Femur (tissue), 1 donor: ENCODE measurements at regions not wholly inside any gene's neighbourhood (a gene's known extent, or its start where the extent isn't known, plus 50 kb on each side); places are given as distances from the start of the nearest gene placed in this dataset.
"Not testable (repeated sequence)": the region's sequence is repeated elsewhere in the genome, so short reads cannot be mapped to it uniquely, and the experiment has no call there.

Experiments
- DNase-seq: peaks from one replicate; pipeline ENCODE4 v3.0.0-alpha.2; 2017

DNA sequence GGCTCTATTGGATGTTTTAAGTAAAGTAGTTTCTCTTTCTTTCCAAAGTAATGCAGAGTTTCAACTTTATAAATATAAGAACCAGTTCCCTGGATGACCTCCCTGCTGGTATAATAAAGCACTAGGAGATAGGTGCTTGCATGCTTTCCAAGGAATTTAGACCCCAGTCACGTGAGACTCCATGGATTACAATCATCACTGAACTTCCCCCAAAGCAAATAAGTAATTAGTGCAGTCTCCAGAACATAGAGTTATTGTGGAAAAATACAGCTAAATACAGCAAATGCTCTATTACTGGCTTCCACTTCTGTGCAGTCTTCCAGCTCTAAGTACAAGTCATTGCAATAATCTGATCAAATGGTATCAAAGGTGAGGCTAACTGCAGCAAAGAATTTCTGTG, 220.2 kb upstream of the STEAP1 start:
- no peak for DNase-seq

DNA sequence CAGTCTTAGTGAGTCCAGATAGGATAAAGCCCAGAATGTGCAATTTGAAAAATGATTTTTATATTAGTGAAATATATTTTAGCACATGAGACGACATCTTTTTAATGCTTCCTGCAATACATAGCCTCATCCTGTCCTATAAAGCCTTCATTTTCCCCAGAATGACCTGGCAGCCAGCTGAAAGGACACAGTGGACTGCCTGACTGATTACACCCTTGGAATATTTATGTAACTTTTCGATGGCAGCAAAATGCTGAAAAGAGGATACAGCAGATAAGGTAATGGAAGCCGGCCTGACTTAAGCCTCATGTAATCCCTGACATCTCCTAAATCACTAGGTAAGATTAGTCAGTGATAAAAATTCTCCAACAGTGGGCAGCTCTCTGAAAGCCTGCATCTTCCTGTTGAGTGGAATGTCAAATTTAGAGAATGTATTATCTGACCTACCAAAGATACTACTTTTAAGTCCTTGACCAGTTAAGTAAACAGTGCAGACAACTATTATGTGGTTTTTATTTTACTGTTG, 210.7 kb upstream of the STEAP1 start:
- no peak for DNase-seq

DNA sequence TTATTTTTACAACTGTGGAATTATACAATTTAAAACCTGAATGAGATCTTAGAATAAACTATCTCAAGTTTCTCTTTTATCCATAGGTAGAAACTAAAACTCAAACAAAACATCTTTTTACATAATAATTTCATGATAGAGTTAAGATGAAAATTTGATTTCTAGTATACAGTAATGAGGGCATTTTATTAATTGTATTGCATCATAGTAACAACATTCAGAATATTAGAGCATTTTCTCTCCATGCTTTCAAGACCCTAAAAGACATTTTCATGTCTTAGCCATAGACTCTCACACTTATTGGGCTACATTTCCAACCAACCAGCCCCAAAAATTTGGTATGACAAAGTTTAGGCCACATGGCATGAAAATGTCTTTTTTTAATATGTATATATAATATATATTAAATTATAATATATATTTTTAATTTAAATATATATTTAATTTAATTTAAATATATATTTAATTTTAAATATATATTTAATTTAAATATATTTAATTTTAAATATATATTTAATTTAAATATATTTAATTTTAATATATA, 195.7 kb upstream of the STEAP1 start:
- DNase-seq, result no peak

DNA sequence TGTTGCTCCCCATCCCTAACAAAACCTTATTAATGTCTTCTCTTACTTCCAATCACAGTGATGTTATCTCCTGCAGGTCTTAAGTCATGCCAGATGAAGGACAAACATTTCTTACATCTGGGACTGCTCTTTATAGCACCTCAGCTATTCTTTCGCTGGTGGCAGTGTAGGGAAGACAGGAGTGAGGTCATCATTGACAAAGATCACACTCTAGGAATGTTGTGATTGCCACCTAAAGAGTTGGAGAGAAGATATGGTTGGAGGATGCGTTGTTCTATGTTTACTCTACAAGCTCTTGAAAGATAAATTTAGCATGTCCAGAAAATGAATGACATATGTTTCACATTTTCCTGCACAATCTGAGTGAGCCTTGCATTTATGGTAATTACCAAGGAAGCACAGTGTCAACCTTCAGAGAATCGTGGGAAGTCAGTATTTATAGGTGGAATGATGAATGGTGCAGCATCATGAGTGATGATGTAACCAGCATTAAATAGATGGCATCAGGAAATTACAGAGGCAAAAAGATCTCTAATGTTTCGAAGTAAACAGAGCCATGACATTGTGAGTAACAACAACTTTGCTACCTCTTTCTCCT, 188.1 kb upstream of the STEAP1 start:
- no peak for DNase-seq

DNA sequence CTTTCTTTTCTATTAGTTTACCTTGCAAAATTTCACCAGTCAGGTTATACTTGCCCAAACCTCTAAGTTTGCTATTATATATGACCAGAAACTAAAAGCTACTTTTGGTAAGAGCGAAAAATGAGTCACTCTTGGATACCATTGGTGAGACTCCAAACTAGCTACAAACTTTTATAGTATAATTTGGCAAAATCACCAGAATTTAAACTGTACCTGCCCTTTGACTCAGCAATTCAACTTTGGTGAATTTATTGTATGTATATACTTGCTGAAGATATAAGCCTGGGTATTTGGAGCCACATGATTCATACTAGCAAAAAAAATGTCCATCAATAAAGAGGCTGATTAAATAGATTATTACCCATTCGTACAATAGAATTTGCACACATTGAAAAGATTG, 178.7 kb upstream of the STEAP1 start:
- DNase-seq, result no peak

DNA sequence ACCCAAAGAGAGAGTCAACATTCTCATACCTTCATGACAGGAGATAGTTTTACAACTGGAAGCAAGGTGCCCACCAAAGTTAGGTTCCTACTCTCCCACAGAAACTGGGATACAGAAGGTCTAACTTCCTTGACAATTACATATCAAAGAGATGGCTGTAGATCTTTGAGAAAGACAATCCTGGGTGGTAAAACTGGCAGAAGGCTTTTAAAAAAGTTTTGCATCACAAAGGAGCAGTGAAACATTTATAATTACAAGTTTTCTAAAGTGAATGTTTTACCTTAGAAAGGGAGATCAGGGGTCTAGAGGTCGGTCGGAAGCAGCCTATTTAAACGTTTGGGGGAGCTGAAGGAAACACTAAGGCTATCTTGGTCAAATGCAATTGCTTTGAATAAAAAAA, 166.6 kb upstream of the STEAP1 start:
- DNase-seq, result no peak

DNA sequence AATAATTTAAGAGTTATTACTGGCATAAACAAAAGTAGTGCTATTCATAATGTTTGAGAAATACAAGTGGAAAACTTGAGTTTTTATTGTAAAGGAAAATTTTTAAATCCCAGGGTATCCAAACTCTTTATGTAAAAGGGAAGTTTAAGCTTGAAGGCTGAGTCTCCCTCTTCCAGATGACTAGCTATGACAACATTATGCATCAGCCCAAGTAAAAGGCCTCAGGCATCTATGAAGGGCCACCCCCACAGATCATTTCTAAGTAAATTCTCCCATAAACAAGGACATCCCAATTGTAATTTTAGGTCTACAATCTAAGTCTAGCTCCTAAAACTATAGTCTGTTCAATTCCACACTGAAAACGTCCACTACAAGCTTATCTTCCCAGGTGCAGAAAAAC, 166.2 kb upstream of the STEAP1 start:
- no peak for DNase-seq

DNA sequence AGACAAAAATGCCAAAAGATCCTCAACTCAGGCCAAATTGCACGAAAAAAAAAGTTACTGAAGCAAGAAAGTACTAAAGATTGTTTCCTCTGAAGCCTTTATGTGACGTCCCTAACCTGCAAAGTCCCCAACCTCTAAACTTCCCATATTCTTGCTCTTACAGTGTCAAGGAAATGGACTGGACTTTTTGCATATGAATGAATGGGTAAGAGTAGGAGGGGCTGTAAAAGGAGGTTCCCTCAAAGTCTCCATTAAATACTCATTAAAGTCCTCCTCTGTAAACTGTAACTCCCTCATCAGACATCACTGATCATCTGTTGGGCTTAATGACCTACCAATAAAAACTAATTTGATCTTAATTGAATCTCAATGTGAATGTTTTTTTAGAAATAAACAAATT, 164.8 kb upstream of the STEAP1 start:
- DNase-seq, result no peak

DNA sequence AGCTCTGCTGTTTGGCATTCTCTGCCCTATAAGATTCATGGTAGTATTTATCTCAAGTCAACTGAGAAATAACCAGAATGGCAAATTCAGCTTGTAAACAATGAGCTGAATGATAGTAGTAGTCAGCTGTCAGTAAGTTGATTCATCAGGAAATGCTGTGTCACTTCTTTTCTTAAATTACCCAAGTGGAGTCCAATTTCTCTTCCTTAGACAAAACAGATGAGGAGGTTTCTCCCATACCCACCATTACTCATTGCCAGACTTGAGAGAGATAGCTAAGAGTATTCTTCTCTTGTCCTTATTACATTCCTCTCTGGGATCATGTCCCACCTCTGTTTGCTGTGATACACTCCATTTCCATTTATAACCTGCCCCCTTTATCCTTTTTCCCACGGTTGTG, 159.8 kb upstream of the STEAP1 start:
- DNase-seq, result no peak

DNA sequence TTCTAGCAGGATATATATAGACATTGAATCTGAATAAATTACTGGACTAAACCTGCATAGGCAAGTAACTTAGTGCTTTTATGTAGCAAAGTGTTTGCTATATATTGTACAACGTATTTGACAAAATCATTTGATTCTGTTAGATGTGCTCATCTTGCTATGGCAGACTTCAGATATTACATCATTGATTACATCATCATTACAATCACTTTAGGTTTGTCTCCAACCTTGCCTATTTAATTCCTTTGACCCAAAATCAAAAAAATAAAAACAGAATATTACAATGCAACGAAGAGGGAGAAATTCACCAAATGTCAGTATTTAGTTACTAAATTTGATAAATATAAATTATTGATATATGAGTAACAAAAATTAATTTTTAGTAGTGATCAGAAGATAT, 155.7 kb upstream of the STEAP1 start:
- no peak for DNase-seq

DNA sequence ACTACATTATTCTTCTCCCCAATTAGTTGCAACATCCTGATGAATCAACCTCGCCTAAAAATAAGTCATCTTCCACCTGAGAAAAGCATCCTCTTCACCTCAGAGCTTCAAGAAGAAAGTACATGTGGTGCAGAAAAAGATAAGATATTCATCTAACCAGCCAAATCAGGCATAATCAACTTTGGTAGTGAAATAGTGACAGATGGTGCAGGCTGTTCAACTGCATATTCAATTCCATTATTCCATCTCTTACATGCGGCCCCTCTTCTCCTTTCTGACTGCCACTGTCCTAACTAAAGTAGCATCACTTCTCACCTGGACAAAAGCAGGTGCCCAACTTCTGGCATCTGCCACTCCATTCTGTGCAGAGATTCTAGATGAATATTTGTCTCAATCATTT, 148.4 kb upstream of the STEAP1 start:
- no peak for DNase-seq

DNA sequence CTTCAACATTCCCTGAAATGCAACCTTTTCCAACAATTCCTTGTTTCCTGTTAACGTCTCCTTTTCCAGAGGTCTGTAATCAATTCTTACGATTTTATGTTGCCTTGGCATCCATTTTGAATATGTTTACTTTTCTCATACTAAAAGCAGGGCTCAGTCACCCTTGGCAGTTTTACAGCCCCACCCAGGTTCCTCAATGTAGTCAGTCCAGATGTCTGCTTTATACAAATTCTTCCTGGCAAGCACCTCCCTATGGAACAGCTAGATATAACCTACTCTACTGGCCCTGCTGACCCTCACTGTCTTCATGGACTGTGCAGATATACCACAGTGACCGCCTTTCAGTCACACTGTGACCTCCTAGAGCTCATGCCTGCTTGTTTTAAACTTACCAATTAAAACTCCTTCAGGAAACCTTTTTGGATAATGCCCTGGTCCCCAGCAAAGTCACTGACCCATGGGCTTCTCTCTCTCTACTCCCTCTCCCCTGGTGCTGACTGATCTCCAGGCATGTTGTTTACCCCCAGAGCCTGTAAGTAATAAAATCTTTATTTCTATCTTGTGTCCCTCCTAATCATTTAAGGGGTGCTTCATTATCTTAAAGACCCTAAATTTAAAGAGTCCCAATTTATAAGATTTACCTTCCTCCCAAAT, 147.1 kb upstream of the STEAP1 start:
- DNase-seq, result no peak

DNA sequence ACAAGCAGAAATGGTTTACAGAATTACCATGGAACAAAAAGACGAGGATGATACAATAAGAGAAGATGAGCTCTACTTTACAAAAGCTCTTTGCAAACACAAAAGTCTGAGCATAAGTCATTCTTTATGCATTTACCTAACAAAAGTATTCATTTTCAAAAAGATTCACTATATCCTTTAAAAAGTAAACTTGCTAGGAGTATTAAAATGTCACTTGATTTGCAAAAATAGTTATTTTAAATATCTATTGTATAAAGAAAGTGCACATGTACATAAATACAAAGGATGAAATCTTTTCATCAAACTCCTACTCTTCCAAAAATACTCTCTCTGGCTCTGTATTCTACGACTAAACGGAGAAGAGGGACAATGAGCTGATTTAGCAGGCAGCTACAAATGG, 146.4 kb upstream of the STEAP1 start:
- no peak for DNase-seq

DNA sequence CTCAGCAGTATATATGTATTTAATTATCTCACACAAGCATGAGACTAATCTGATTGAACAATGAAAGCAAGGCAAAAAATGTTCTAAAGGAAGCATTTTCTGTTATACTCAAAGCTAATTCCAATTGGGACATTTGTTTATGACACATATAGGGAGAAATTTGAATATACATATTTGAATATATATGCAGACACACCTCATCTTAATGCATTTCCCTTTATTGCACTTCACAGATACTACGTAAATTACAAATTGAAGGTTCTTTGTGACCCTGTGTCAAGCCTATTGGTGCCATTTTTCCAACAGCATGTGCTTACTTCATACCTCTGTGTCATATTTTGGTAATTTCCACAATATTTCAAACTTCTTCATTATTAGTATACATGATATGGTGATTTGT, 132.1 kb upstream of the STEAP1 start:
- no peak for DNase-seq

DNA sequence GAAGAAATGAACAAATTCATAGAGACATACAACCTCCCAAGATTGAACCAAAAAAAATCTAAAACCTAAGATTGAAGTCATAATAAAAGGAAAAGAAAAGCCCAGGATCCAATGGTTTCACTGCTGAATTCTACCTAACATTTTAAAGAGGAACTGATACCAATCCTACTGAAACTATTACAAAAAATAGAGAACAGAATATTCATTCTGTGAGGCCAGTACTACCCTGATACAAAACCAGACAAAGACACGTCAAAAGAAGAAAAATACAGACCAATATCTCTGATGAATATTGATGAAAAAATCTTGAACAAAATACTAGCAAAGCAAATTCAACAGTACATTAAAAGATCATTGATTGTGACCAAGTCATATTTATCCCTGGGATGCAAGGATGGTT, 128.5 kb upstream of the STEAP1 start:
- DNase-seq, result no peak

DNA sequence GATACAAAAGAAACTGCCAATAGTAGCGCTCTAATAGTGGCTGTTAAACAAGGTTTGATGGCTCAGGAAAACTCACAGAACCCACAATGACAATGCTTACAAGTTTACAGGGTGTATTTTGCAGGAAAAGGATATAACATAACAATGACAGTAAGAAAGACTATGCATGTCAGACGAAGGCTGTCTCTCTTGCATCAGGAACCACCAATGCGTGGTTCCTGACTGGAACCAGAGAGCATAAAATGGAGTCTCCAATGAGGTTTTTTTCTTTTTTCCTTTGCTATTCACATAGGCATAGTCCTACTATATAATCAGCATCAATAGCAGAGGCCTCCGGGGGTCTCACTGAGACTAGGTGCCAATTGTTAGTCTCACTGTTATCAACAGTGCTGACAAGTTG, 120.4 kb upstream of the STEAP1 start:
- no peak for DNase-seq

DNA sequence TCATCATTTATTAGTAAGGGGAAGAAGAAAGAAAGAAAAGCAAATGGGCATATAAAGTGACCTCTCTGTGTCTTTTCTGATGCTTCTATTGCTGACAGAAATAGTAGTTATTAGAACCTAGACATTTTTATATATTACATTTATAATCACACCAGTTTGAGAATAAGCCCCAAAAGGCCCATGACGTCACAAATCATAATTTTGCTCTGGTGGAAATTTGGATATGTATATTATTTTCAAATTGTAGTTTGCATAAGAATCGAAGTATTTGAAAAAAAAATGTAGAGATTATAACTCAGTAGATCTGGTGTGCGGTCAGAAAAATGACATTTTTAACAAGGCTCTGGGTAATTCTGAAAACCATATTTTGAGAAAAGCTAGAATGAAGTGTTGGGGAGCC, 101.2 kb upstream of the STEAP1 start:
- no peak for DNase-seq

DNA sequence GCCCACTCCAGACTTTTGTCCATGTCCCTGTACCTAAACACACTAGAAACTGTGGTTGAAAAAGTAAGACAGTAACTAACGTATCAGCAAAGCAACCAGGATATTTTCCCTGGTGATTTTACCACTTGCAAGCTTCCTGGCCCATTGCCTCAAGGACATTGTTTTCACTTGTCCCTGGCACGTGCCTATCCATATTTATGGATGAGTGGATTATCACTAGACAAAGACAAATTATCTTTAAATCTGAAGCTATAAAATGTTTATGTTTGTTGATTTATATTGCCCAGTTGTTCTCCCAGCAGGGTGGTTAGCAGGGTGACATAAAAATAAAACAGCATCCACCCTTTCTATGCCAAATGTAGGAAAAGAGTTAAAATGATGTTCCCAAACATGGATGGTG, 93.2 kb upstream of the STEAP1 start:
- DNase-seq, result no peak

DNA sequence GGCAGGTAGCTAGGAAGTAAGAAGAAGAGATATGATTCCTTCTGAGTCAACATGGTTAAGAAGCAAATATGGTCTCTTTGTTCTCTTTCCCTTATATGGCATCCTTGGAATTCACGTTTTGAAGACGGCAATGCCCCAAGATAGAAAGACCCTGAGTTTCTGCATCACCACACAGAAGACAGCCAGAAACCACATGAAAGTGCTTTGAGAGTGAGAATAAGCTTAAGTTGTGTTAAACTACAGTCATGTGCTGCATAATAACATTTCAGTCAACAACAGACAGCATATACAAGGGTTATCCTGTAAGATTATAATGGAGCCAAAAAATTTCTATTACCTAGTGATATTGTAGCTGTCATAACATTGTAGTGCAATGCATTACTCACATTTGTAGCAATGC, 89.9 kb upstream of the STEAP1 start:
- no peak for DNase-seq

DNA sequence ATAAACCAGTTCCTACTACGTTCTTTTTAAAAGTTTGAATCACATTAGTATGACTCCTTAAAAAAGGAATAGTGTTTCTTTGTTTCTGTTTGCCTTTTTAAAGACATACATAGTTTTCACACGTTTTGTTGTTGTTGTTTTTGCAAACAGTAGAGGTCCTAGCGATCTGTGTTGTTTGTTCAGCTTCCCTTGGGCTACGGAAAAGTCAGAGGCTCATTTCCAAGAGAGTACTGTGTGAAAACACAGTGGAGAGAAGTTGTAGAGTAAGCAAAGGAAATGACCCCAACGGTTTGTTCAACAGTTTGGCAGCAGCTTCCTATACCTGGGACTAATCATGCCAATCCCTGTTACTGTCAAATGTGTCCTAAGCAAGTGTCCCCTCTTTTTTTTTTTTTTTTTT, 87.1 kb upstream of the STEAP1 start:
- no peak for DNase-seq

DNA sequence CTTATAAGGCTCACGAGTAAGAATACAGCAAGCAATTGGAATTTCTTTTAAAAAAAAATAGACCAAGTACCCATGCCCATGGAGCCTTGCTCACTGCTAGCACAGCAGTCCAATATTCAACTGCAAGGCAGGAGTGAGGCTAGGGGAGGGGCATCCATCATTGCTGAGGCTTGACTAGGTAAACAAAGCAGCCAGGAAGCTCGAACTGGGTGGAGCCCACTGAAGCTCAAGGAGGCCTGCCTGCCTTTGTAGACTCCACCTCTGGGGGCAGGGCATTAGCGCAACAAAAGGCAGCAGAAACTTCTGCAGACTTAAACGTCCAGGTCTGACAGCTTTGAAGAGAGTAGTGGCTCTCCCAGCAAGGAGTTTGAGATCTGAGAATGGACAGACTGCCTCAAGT, 84.0 kb upstream of the STEAP1 start:
- DNase-seq, result not testable (repeated sequence)

DNA sequence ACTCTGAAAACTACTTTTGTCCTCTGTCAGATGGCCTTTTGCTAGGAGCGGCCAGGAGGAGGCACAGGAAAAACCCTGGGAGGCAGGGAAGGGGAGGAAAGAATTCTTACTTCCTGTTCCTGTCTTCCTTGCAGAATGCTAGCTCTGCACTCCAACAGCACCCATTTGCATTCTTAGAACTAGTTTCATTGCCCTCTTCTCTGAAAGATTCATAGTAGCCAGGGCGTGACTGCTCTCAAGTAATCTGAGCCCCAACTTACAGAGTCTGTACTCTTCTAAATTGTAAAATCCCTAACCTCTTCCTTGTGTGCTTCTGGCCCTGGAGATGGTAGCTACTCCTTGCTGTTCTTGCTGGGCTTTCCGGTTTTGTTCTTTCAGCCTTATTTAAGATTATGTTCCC, 75.3 kb upstream of the STEAP1 start:
- DNase-seq, result no peak

DNA sequence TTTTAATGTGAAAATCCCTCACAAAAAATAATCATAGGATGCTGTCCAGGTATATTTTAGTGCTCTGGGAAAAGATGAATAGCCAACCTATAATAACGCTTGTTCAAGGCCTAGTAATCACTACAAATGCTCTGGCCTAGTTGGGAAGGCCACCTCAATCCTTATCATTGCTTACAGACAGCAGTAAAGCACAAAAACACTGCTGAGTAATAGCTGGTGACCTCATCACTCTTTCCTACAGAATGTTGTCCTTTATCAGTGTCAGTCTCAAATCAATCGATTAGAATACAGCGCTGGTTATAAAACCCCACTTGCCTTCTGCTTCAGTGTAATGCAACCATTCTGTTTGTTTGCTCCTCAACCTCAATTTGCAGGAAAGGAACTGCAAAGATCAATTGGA, 72.6 kb upstream of the STEAP1 start:
- no peak for DNase-seq

DNA sequence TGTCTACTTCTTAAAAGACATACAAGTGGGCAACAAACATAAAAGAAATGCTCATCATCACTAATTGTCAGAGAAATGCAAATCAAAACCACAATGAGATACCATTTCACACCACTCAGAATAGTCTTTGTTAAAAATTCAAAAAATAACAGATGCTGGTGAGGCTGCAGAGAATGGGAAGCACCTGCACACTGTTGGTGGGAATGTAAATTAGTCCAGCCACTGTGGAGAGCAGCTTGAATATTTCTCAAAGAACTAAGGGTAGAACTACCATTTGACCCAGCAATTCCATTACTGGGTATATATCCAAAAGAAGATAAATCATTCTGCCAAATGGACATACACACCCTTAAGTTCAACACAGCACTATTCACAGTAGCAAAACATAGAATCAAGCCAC, 61.8 kb upstream of the STEAP1 start:
- no peak for DNase-seq

DNA sequence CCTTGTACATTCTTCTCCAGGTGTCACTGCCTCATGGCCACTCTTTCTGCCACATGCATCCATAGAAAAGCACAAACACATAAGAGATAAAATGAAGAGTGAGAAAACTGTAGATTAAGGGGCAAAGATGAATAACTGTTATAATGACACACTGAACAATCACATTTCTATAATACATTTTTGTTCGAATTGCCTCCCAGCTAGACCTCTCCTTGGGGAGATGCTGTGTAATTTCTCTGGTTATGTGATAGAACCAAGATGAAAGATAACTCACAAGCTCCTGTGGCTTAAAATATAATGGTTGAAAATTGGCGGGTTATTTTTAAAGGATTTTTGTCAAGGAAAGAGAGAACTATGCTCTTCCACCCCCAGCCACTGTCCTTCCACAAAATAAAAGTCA, 60.2 kb upstream of the STEAP1 start:
- DNase-seq, result no peak
